B cell (primary cell): ENCODE measurements at regions not wholly inside any gene's neighbourhood (a gene's known extent, or its start where the extent isn't known, plus 50 kb on each side); places are given as distances from the start of the nearest gene placed in this dataset.

ENCODE experiments used
- ATAC-seq: fragments of 200-7000 bp; cut with Tn5 transposase; one replicate; pipeline ENCODE4 v1.10.0; 2021; ENCODE audit warnings: low read depth, mild to moderate bottlenecking, moderate number of reproducible peaks, moderate library complexity
- CTCF ChIA-PET: fragments of 350-600 bp; sonication (Branson Sonifier 250); formaldehyde crosslinking; loops from one replicate; lab custom pipeline; 2021; ENCODE audit warnings: antibody characterized with exemption, inconsistent platforms; lab: Charles Lee
- POLR2A ChIA-PET: fragments of 350-600 bp; sonication (Branson Sonifier 250); formaldehyde crosslinking; loops from one replicate; lab custom pipeline; 2021; ENCODE audit warnings: antibody characterized with exemption; lab: Charles Lee
- DNase-seq: peaks from one replicate; pipeline ENCODE4 v3.0.0; 2013
- H2AFZ ChIP-seq: 2 replicates; pipeline ENCODE4 v1.6.1; 2012; ENCODE audit warnings: mild to moderate bottlenecking, low read depth, low read length; ENCODE audit not compliant: insufficient read depth, poor library complexity, severe bottlenecking
- H3K27ac ChIP-seq, 2 donors: 1 replicate in 1 of 2; 2 replicates in 1 of 2; pipeline ENCODE4 v1.5.1; 2012 to 2013; ENCODE audit warnings: low read length in 2 of 2, mild to moderate bottlenecking in 2 of 2, moderate library complexity in 1 of 2
- H3K27me3 ChIP-seq, 4 experiments: fragments of 200-600 bp in 1 of 4; sonication (generic) in 1 of 4; replicated peaks in 1 of 4; 1 replicate in 2 of 4; 2 replicates in 2 of 4; pipeline versions ENCODE4 v1.6.1 to v1.7.0; 2013 to 2016; ENCODE audit warnings: low read length in 3 of 4, mild to moderate bottlenecking in 2 of 4, mixed read lengths in 1 of 4, moderate library complexity in 1 of 4; ENCODE audit not compliant: insufficient read depth in 4 of 4, control insufficient read depth in 3 of 4; ENCODE audit errors: control extremely low read depth in 1 of 4
- H3K36me3 ChIP-seq, 2 experiments: replicated peaks in 1 of 2; 1 replicate in 1 of 2; 2 replicates in 1 of 2; pipeline versions ENCODE4 v1.6.1 to v1.7.1; 2013; ENCODE audit warnings: low read length in 1 of 2; ENCODE audit not compliant: insufficient read depth in 2 of 2, control insufficient read depth in 1 of 2; ENCODE audit errors: control extremely low read depth in 1 of 2, extremely low read depth in 1 of 2
- H3K4me1 ChIP-seq, 2 donors: fragments of 200-600 bp in 1 of 2; sonication (generic) in 1 of 2; 1 replicate in 1 of 2; 2 replicates in 1 of 2; pipeline versions ENCODE4 v1.5.1 to v1.6.1; 2013 to 2017; ENCODE audit warnings: low read length in 2 of 2; ENCODE audit not compliant: control insufficient read depth in 2 of 2, insufficient read depth in 2 of 2
- H3K4me2 ChIP-seq: replicated peaks from 2 replicates; pipeline ENCODE3; 2012; ENCODE audit warnings: mild to moderate bottlenecking, low read depth, low read length; ENCODE audit not compliant: poor library complexity, severe bottlenecking
- H3K4me3 ChIP-seq, 5 experiments: fragments of 200-600 bp in 1 of 5; sonication (generic) in 1 of 5; 1 replicate in 3 of 5; 2 replicates in 2 of 5; pipeline versions ENCODE4 v1.5.1 to v1.7.0; 2011 to 2016; ENCODE audit warnings: low read length in 4 of 5, mild to moderate bottlenecking in 4 of 5, low read depth in 2 of 5, control low read depth in 1 of 5, moderate library complexity in 1 of 5; ENCODE audit not compliant: insufficient read depth in 1 of 5; ENCODE audit errors: control extremely low read depth in 1 of 5, extremely low read depth in 1 of 5
- H3K79me2 ChIP-seq: fragments of 200-600 bp; sonication (generic); one replicate; pipeline ENCODE4 v1.6.0; 2016; ENCODE audit warnings: low read length; ENCODE audit not compliant: control insufficient read depth, insufficient read depth
- H3K9ac ChIP-seq: fragments of 200-600 bp; sonication (generic); 2 replicates; pipeline ENCODE4 v1.6.1; 2017; ENCODE audit warnings: mild to moderate bottlenecking, low read length, moderate library complexity
- H3K9me3 ChIP-seq, 3 donors: one replicate each; pipeline versions ENCODE4 v1.6.1 to v1.7.1; 2013; ENCODE audit warnings: low read length in 2 of 3; ENCODE audit not compliant: control insufficient read depth in 2 of 3, insufficient read depth in 1 of 3; ENCODE audit errors: control extremely low read depth in 1 of 3
- H4K20me1 ChIP-seq: 2 replicates; pipeline ENCODE4 v1.6.0; 2012; ENCODE audit warnings: mild to moderate bottlenecking, low read length; ENCODE audit not compliant: insufficient read depth, control insufficient read depth, poor library complexity, severe bottlenecking
- H3K27ac Mint-ChIP-seq: one replicate; pipeline ENCODE4 v1.8.0; 2021; ENCODE audit warnings: mixed read lengths
- H3K27me3 Mint-ChIP-seq: one replicate; pipeline ENCODE4 v1.8.0; 2021; ENCODE audit warnings: mixed read lengths
- H3K4me1 Mint-ChIP-seq: one replicate; pipeline ENCODE4 v1.8.0; 2021; ENCODE audit warnings: mixed read lengths
- H3K4me3 Mint-ChIP-seq: one replicate; pipeline ENCODE4 v1.8.0; 2021; ENCODE audit warnings: mixed read lengths
- H3K9me3 Mint-ChIP-seq: one replicate; pipeline ENCODE4 v1.8.0; 2022; ENCODE audit warnings: mixed read lengths; ENCODE audit not compliant: insufficient read depth
- EZH2 ChIP-seq: IDR thresholded peaks from 2 replicates; pipeline ENCODE4 v1.6.1; 2012; ENCODE audit warnings: borderline replicate concordance, low read depth, mild to moderate bottlenecking, moderate library complexity, low read length; ENCODE audit not compliant: insufficient read depth, poor library complexity, severe bottlenecking
- WGBS: methylation state at CpG from one replicate; pipeline ENCODE4 v1.1.5; 2013; ENCODE audit warnings: missing lambda C conversion rate; ENCODE audit not compliant: insufficient coverage; 5-methylcytosine and 5-hydroxymethylcytosine counted together
- intact Hi-C: fragments of 100-400 bp; cut with micrococcal nuclease; formaldehyde crosslinking; loops from one replicate; pipeline ENCODE4 v1.10.0; 2022
- TF ChIP-seq, protein P1 (sequence below): fragments of 200-600 bp; IDR thresholded peaks from one replicate; pipeline ENCODE4 v1.8.0; 2022; ENCODE audit warnings: antibody characterized with exemption, mild to moderate bottlenecking

DNA sequence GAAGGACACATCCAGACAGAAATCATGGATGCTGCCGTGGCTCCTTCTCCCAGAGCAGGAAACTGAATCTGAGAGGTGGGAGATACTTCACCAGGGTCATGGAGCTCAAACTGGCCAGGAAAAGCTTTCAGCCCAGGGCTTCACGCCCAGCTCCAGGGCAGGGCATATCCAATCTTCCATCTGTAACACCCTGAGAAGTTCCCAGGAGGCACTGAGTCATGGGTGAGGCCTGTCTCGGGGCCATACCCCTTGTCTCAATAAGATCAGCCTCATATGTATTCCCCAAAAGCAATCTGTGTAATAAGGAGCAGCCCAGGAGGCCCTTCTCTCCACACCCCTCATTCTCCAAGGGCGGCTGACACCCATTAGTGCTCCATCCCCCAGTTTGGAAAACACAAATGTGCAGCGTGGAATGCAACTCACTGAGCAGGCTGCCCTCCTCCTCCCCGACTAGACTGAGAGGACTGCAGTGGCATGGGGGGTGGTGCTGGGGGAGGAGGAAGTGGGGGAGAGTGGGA lies 439.3 kb upstream of the SULF2 start:
- H3K27me3 ChIP-seq: peaks cover 0 to 5% (median 0%) of the 10 kb centered on the region in 4 experiments

DNA sequence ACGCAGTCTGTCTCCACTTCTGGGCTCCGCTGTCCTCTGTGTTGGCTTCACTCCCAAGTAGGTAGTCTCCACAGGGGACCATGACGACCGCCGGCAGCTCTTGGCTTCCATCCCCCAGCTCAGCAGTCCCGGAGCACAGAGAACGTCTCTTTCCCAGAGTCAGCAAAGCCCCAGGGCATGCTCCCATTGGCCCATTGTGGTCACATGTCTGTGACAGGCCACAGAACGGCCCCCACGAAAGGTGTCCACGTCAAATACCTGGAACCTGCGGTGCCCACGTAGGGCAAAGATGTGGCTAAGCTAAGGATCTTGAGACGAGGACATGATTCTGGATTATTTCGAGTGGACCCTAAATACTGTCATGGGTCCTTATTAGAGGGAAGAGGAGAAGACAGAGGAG lies 438.4 kb upstream of the SULF2 start:
- ChIA-PET CTCF (no interaction called here), POLR2A (no interaction called here)
- Histone ChIP-seq H3K4me1 (no peaks in the 10 kb centered on the region), H3K27ac (no peak overlapping the region), H2AFZ (no peak overlapping the region), H3K9ac (no peak overlapping the region), H3K4me3 (no peak overlapping the region), H4K20me1 (no peaks in the 10 kb centered on the region), H3K36me3 (no peaks in the 10 kb centered on the region), H3K4me2 (no peak overlapping the region), H3K27me3 (peaks cover 0 to 7% (median 0%) of the 10 kb centered on the region in 4 experiments), H3K79me2 (no peaks in the 10 kb centered on the region), H3K9me3 (peaks cover 0 to 5% (median 0%) of the 10 kb centered on the region in 3 donors)
- intact Hi-C loops: no loop called here
- DNase-seq (no peak), ATAC-seq (no peak)
- WGBS: 91% methylated on average over 14 of the region's 14 CpGs
- no peaks in the 10 kb centered on the region for H3K9me3 Mint-ChIP-seq
- no peak for TF ChIP-seq EZH2
- TF ChIP-seq, protein P1, sequence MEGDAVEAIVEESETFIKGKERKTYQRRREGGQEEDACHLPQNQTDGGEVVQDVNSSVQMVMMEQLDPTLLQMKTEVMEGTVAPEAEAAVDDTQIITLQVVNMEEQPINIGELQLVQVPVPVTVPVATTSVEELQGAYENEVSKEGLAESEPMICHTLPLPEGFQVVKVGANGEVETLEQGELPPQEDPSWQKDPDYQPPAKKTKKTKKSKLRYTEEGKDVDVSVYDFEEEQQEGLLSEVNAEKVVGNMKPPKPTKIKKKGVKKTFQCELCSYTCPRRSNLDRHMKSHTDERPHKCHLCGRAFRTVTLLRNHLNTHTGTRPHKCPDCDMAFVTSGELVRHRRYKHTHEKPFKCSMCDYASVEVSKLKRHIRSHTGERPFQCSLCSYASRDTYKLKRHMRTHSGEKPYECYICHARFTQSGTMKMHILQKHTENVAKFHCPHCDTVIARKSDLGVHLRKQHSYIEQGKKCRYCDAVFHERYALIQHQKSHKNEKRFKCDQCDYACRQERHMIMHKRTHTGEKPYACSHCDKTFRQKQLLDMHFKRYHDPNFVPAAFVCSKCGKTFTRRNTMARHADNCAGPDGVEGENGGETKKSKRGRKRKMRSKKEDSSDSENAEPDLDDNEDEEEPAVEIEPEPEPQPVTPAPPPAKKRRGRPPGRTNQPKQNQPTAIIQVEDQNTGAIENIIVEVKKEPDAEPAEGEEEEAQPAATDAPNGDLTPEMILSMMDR: no peak
- peaks cover 11% of the 10 kb centered on the region for H3K27me3 Mint-ChIP-seq
- no peak overlapping the region for H3K27ac Mint-ChIP-seq
- H3K4me1 Mint-ChIP-seq: no peaks in the 10 kb centered on the region
- H3K4me3 Mint-ChIP-seq: no peak overlapping the region

More for the DNA sequence above, 439.3 kb upstream of the SULF2 start:
- Mint-ChIP-seq H3K27ac (no peak overlapping the region), H3K27me3 (peaks cover 11% of the 10 kb centered on the region), H3K4me1 (no peaks in the 10 kb centered on the region), H3K9me3 (no peaks in the 10 kb centered on the region), H3K4me3 (no peak overlapping the region)
- Histone ChIP-seq H3K79me2 (no peaks in the 10 kb centered on the region), H3K36me3 (no peaks in the 10 kb centered on the region), H3K9ac (no peak overlapping the region), H3K27ac (no peak overlapping the region), H4K20me1 (no peaks in the 10 kb centered on the region), H3K9me3 (peaks cover 0 to 13% (median 0%) of the 10 kb centered on the region in 3 donors), H2AFZ (no peak overlapping the region), H3K4me1 (no peaks in the 10 kb centered on the region), H3K4me2 (no peak overlapping the region), H3K4me3 (no peak overlapping the region)
- DNase-seq: no peak
- ATAC-seq: no peak
- intact Hi-C loops: no loop called here
- no peak for TF ChIP-seq EZH2
- TF ChIP-seq, protein P1: no peak
- WGBS: 77% methylated on average over 3 of the region's 6 CpGs
- POLR2A ChIA-PET: no interaction called here
- CTCF ChIA-PET: no interaction called here
